ENCODE measurements at regions not wholly inside any gene's neighbourhood (a gene's known extent, or its start where the extent isn't known, plus 50 kb on each side); places are given as distances from the start of the nearest gene placed in this dataset.

DNA sequence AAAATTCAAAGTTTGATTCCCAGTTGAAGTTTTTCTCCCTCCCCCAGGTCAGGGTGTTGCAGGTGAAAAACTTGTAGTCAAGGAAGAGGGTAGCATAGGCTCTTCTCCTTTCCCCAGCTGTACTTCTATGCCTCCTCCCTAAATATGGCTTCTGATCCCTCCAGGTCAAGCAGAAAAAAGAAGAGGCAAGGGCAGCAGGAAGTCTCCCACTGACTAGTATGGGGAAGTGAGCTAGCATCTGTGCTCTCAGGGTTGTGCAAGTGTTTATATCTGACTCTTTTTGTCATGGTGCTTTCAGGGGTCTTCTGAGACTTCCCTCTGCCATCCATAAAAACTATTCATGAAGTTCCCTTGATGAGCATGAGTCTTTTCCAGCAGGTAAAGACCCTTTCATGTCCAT, 76.0 kb downstream of the ATPSCKMT start:
- H3K4me3 ChIP-seq (ENCODE audit: low read depth in 1 of 3, low read length in 3 of 3) = no peak overlapping the region
- no peaks in the 10 kb centered on the region for H3K36me3 ChIP-seq (ENCODE audit: control insufficient read depth in 4 of 4, insufficient read depth in 3 of 4, low read depth in 1 of 4, low read length in 3 of 4)
- no peak overlapping the region for H3K9ac ChIP-seq (ENCODE audit: low read depth in 1 of 2, low read length in 2 of 2)
- no peaks in the 10 kb centered on the region for H3K9me3 ChIP-seq (ENCODE audit: control insufficient read depth in 4 of 4, low read length in 3 of 4)
- DNase-seq (ENCODE audit: low spot score) = no peak
- no peaks in the 10 kb centered on the region for H3K4me1 ChIP-seq (ENCODE audit: control insufficient read depth in 4 of 4, insufficient read depth in 4 of 4, low read length in 3 of 4)
- H3K27ac ChIP-seq (ENCODE audit: low read depth in 1 of 2, low read length in 2 of 2) = no peak overlapping the region
- H3K27me3 ChIP-seq (ENCODE audit: control insufficient read depth in 4 of 4, insufficient read depth in 4 of 4, low read length in 3 of 4) = no peaks in the 10 kb centered on the region
- TF ChIP-seq, protein P1, sequence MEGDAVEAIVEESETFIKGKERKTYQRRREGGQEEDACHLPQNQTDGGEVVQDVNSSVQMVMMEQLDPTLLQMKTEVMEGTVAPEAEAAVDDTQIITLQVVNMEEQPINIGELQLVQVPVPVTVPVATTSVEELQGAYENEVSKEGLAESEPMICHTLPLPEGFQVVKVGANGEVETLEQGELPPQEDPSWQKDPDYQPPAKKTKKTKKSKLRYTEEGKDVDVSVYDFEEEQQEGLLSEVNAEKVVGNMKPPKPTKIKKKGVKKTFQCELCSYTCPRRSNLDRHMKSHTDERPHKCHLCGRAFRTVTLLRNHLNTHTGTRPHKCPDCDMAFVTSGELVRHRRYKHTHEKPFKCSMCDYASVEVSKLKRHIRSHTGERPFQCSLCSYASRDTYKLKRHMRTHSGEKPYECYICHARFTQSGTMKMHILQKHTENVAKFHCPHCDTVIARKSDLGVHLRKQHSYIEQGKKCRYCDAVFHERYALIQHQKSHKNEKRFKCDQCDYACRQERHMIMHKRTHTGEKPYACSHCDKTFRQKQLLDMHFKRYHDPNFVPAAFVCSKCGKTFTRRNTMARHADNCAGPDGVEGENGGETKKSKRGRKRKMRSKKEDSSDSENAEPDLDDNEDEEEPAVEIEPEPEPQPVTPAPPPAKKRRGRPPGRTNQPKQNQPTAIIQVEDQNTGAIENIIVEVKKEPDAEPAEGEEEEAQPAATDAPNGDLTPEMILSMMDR (IDR thresholded peaks at IDR 0.05; ENCODE audit: low read depth, low read length, missing input control) = no peak
- TF ChIP-seq YY1 (IDR thresholded peaks at IDR 0.05) (no peak), TAF1 (conservative IDR thresholded peaks at IDR 0.05) (no peak), JUND (IDR thresholded peaks at IDR 0.05) (no peak), GABPA (IDR thresholded peaks at IDR 0.05 in 1 of 2, conservative IDR thresholded peaks at IDR 0.05 in 1 of 2) (no peak), EGR1 (IDR thresholded peaks at IDR 0.05; ENCODE audit: low read depth in 2 of 2) (no peak), RAD21 (IDR thresholded peaks at IDR 0.05) (no peak), NR2F2 (IDR thresholded peaks at IDR 0.05) (no peak)
- TF ChIP-seq, protein P2, sequence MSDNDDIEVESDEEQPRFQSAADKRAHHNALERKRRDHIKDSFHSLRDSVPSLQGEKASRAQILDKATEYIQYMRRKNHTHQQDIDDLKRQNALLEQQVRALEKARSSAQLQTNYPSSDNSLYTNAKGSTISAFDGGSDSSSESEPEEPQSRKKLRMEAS (IDR thresholded peaks at IDR 0.05) = no peak

DNA sequence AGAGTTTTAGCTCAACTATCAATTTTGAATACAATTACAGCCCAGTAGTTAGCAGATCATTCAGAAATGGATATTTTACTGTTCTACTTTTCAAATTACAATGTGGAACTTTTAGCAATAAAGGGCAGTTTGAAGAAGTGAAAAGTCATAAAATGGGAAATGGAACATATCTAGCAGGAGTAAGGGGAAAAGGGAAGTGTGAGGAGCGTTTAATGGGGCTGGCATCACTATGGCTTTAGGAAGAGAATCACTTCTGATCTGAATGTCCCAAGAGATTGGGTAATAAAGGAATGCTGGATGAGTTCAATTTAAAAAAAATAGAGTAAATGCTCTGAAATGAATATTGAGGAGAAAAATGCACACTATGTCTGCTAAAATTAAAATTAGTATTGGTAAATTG, 77.4 kb downstream of the ATPSCKMT start:
- Histone ChIP-seq H3K9me3 (ENCODE audit: control insufficient read depth in 4 of 4, low read length in 3 of 4) (no peaks in the 10 kb centered on the region), H3K36me3 (ENCODE audit: control insufficient read depth in 4 of 4, insufficient read depth in 3 of 4, low read depth in 1 of 4, low read length in 3 of 4) (no peaks in the 10 kb centered on the region), H3K27me3 (ENCODE audit: control insufficient read depth in 4 of 4, insufficient read depth in 4 of 4, low read length in 3 of 4) (no peaks in the 10 kb centered on the region), H3K27ac (ENCODE audit: low read depth in 1 of 2, low read length in 2 of 2) (no peak overlapping the region), H3K4me1 (ENCODE audit: control insufficient read depth in 4 of 4, insufficient read depth in 4 of 4, low read length in 3 of 4) (no peaks in the 10 kb centered on the region), H3K4me3 (ENCODE audit: low read depth in 1 of 3, low read length in 3 of 3) (no peak overlapping the region), H3K9ac (ENCODE audit: low read depth in 1 of 2, low read length in 2 of 2) (no peak overlapping the region)
- DNase-seq (ENCODE audit: low spot score) = no peak
- TF ChIP-seq, protein P3, sequence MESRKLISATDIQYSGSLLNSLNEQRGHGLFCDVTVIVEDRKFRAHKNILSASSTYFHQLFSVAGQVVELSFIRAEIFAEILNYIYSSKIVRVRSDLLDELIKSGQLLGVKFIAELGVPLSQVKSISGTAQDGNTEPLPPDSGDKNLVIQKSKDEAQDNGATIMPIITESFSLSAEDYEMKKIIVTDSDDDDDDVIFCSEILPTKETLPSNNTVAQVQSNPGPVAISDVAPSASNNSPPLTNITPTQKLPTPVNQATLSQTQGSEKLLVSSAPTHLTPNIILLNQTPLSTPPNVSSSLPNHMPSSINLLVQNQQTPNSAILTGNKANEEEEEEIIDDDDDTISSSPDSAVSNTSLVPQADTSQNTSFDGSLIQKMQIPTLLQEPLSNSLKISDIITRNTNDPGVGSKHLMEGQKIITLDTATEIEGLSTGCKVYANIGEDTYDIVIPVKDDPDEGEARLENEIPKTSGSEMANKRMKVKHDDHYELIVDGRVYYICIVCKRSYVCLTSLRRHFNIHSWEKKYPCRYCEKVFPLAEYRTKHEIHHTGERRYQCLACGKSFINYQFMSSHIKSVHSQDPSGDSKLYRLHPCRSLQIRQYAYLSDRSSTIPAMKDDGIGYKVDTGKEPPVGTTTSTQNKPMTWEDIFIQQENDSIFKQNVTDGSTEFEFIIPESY (IDR thresholded peaks at IDR 0.05) = no peak
- TF ChIP-seq FOXA1 (IDR thresholded peaks at IDR 0.05) (no peak), SP1 (IDR thresholded peaks at IDR 0.05) (no peak)
- TF ChIP-seq, protein P4, sequence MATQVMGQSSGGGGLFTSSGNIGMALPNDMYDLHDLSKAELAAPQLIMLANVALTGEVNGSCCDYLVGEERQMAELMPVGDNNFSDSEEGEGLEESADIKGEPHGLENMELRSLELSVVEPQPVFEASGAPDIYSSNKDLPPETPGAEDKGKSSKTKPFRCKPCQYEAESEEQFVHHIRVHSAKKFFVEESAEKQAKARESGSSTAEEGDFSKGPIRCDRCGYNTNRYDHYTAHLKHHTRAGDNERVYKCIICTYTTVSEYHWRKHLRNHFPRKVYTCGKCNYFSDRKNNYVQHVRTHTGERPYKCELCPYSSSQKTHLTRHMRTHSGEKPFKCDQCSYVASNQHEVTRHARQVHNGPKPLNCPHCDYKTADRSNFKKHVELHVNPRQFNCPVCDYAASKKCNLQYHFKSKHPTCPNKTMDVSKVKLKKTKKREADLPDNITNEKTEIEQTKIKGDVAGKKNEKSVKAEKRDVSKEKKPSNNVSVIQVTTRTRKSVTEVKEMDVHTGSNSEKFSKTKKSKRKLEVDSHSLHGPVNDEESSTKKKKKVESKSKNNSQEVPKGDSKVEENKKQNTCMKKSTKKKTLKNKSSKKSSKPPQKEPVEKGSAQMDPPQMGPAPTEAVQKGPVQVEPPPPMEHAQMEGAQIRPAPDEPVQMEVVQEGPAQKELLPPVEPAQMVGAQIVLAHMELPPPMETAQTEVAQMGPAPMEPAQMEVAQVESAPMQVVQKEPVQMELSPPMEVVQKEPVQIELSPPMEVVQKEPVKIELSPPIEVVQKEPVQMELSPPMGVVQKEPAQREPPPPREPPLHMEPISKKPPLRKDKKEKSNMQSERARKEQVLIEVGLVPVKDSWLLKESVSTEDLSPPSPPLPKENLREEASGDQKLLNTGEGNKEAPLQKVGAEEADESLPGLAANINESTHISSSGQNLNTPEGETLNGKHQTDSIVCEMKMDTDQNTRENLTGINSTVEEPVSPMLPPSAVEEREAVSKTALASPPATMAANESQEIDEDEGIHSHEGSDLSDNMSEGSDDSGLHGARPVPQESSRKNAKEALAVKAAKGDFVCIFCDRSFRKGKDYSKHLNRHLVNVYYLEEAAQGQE (IDR thresholded peaks at IDR 0.05) = no peak
- WGBS = 67% methylated on average over 1 of the region's 1 CpG
